Mucosa of descending colon (tissue), 3 donors: ENCODE measurements at regions not wholly inside any gene's neighbourhood (a gene's known extent, or its start where the extent isn't known, plus 50 kb on each side); places are given as distances from the start of the nearest gene placed in this dataset.

Experiments used
- ATAC-seq: fragments of 200-7000 bp; cut with Tn5 transposase; one replicate; pipeline ENCODE4 v1.9.1; 2020; ENCODE audit warnings: mild to moderate bottlenecking, moderate library complexity
- DNase-seq, 3 donors: peaks; one replicate each; pipeline ENCODE4 v3.0.0-alpha.2; 2020
- H3K36me3 ChIP-seq: fragments of 200-600 bp; one replicate; pipeline ENCODE4 v1.8.0; 2021; ENCODE audit warnings: low read depth, mild to moderate bottlenecking
- H3K4me1 ChIP-seq: fragments of 200-600 bp; one replicate; pipeline ENCODE4 v1.8.0; 2021; ENCODE audit warnings: low read depth, mild to moderate bottlenecking
- H3K4me3 ChIP-seq: fragments of 200-600 bp; one replicate; pipeline ENCODE4 v1.8.0; 2021; ENCODE audit warnings: mild to moderate bottlenecking
- H3K9me3 ChIP-seq: fragments of 200-600 bp; one replicate; pipeline ENCODE4 v1.8.0; 2021; ENCODE audit warnings: mild to moderate bottlenecking
- intact Hi-C, 2 donors: fragments of 100-400 bp; cut with DNase I in 1 of 2; cut with micrococcal nuclease in 1 of 2; formaldehyde crosslinking; loops; one replicate each; pipeline versions ENCODE4 v1.11.0 to v1.11.1; 2022; cut with DNase I, micrococcal nuclease
- TF ChIP-seq, protein P1 (sequence below): fragments of 200-600 bp; IDR thresholded peaks from one replicate; pipeline ENCODE4 v1.8.0; 2022; ENCODE audit warnings: antibody characterized with exemption, mild to moderate bottlenecking
- donor health status: DM: no; HTN: no; CAD: no; lungs with moderate emphysema.
- donor health status: DM: no; HTN: no; CAD: no.
- donor health status: DM: no; HTN: yes; CAD: no.

DNA sequence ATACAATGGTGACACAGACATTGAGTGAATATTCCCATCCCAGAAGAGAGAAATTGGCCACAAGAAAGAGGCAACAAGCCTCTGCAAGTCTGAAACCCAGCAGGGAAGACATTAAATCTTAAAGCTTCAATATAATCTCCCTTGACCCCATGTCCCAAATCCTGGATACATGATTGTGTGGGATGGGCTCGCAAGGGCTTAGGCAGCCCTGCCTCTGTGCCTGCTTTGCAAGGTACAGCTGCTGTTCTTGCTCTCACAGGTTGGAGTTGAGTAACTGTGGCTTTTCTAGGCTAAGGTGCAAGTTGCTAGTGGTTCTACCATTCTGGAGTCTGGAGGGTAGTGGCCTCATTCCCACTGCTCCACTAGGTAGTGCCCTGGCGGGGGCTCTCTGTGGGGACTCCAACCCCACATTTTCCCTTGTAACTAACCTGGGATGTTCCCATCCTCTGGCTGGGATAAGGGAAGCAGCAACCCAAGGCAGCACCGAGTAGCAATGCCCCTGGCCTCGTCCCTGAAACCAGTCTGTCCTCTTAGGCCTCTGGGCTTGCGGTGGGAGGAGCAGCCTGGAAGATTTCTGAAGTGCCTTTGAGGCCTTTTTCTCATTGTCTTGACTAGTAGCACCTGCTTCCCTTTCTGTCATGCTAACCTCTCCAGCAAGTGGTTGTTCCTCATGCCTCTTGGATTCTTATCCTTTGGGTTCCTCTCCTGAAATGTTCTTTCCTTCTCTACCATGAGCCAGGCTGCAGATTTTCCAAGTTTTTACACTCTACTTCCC, 90.0 kb downstream of the FAM174B start:
- no peak for DNase-seq
- no peaks in the 10 kb centered on the region for H3K4me1 ChIP-seq
- no peaks in the 10 kb centered on the region for H3K36me3 ChIP-seq
- TF ChIP-seq, protein P1, sequence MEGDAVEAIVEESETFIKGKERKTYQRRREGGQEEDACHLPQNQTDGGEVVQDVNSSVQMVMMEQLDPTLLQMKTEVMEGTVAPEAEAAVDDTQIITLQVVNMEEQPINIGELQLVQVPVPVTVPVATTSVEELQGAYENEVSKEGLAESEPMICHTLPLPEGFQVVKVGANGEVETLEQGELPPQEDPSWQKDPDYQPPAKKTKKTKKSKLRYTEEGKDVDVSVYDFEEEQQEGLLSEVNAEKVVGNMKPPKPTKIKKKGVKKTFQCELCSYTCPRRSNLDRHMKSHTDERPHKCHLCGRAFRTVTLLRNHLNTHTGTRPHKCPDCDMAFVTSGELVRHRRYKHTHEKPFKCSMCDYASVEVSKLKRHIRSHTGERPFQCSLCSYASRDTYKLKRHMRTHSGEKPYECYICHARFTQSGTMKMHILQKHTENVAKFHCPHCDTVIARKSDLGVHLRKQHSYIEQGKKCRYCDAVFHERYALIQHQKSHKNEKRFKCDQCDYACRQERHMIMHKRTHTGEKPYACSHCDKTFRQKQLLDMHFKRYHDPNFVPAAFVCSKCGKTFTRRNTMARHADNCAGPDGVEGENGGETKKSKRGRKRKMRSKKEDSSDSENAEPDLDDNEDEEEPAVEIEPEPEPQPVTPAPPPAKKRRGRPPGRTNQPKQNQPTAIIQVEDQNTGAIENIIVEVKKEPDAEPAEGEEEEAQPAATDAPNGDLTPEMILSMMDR = no peak
- no peak for ATAC-seq
- no peaks in the 10 kb centered on the region for H3K9me3 ChIP-seq
- intact Hi-C loops = no loop called here
- H3K4me3 ChIP-seq = no peak overlapping the region

GRCh38 chr15:92561754-92562153, 93.8 kb downstream of the FAM174B start:
- DNase-seq = no peak
- ATAC-seq = no peak
- Histone ChIP-seq H3K9me3 (no peaks in the 10 kb centered on the region), H3K4me3 (no peak overlapping the region), H3K36me3 (no peaks in the 10 kb centered on the region), H3K4me1 (no peaks in the 10 kb centered on the region)
- intact Hi-C loops = no loop called here
- TF ChIP-seq, protein P1 = no peak

- Histone ChIP-seq H3K36me3 (no peaks in the 10 kb centered on the region), H3K4me1 (no peaks in the 10 kb centered on the region), H3K9me3 (no peaks in the 10 kb centered on the region), H3K4me3 (no peak overlapping the region)
- TF ChIP-seq, protein P1 = no peak
- no peak for DNase-seq
- ATAC-seq = no peak
- intact Hi-C loops = no loop called here
Observed at GRCh38 chr15:92553317-92553716, 102.3 kb downstream of the FAM174B start.

DNA sequence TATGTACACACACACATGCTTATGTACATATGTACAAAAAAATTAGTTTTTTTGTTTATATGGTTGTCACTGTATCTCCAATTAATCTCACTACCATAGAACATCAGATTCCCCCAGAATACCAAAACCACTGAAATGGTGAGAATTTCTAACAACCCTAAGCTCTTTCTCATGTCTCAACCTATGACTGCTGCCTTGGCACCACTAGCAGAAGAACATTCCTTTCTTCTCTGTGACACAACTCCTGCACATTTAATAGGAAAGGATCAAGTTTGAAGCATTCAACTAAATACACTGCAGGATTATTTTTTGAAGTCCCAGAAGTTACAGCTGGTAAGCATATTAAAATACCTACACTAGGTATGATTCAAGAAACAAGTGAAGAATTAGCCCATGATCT, 109.6 kb downstream of the FAM174B start:
- TF ChIP-seq, protein P1 = no peak
- Histone ChIP-seq H3K4me1 (no peaks in the 10 kb centered on the region), H3K9me3 (no peaks in the 10 kb centered on the region), H3K36me3 (no peaks in the 10 kb centered on the region), H3K4me3 (no peak overlapping the region)
- intact Hi-C loops = no loop called here
- ATAC-seq (no peak), DNase-seq (no peak)

GRCh38 chr15:92541291-92542200, 114.0 kb downstream of the FAM174B start:
- TF ChIP-seq, protein P1 = no peak
- H3K4me3 ChIP-seq = no peak overlapping the region
- ATAC-seq (no peak), DNase-seq (no peak)
- intact Hi-C loops = no loop called here
- no peaks in the 10 kb centered on the region for H3K9me3 ChIP-seq
- H3K4me1 ChIP-seq = no peaks in the 10 kb centered on the region
- no peaks in the 10 kb centered on the region for H3K36me3 ChIP-seq
